BJ (cell line): ENCODE measurements at regions not wholly inside any gene's neighbourhood (a gene's known extent, or its start where the extent isn't known, plus 50 kb on each side); places are given as distances from the start of the nearest gene placed in this dataset.

Source experiments
- CTCF ChIA-PET: fragments of 350-600 bp; formaldehyde crosslinking; extraction: SDS; loops from one replicate; lab custom pipeline; 2021; ENCODE audit warnings: antibody characterized with exemption, inconsistent platforms; lab: Yijun Ruan, JAX
- POLR2A ChIA-PET: fragments of 300-600 bp; sonication (Branson Sonifier 250); formaldehyde crosslinking; extraction: SDS; loops from one replicate; lab custom pipeline; 2021; ENCODE audit warnings: antibody characterized with exemption; lab: Charles Lee
- DNase-seq: peaks from one replicate; pipeline ENCODE4 v3.0.0-alpha.2; 2011; ENCODE audit warnings: low read depth
- H3K27me3 ChIP-seq: 2 replicates; pipeline ENCODE4 v1.6.0; 2011; ENCODE audit warnings: low read length; ENCODE audit not compliant: control insufficient read depth, insufficient read depth
- H3K36me3 ChIP-seq: 2 replicates; pipeline ENCODE4 v1.5.1; 2011; ENCODE audit warnings: low read length; ENCODE audit not compliant: control insufficient read depth, insufficient read depth
- H3K4me3 ChIP-seq: 2 replicates; pipeline ENCODE4 v1.5.1; 2011; ENCODE audit warnings: low read depth, mild to moderate bottlenecking, control low read depth, low read length
- CTCF ChIP-seq: IDR thresholded peaks from 2 replicates; pipeline ENCODE4 v1.5.1; 2011; ENCODE audit warnings: low read depth, mild to moderate bottlenecking, control low read depth, inconsistent platforms, low read length, moderate library complexity; ENCODE audit not compliant: insufficient read depth

DNA sequence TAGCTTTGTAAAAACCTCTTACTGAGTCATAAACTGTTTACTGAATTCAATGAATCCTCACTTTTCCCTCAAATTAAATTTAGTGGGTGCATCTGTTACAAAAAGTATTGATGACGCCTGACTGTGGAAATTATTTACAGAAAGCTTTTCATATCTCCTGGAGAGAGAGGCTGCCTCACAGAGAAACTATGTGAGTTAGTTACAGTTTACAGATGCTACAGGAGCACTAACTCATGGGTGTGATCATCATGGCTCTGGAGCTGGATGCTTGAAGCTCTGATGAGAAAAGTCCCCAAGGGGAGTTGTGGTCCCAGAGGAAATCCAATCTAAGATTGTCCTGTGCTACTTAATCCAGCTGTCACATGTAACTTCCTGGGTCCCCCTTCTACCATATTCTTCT is 590.8 kb downstream of the LMO7 start:
- ChIA-PET CTCF (interaction anchor here (1.4 kb wide), 1 partner anchor 8 kb away, joined by 3 read pairs; no protein-coding TSS in a partner anchor), POLR2A (no interaction called here)
- no peak overlapping the region for H3K4me3 ChIP-seq
- DNase-seq: no peak
- no peak for TF ChIP-seq CTCF
- H3K27me3 ChIP-seq: no peaks in the 10 kb centered on the region
- H3K36me3 ChIP-seq: no peaks in the 10 kb centered on the region

- H3K27me3 ChIP-seq: no peaks in the 10 kb centered on the region
- no peak overlapping the region for H3K4me3 ChIP-seq
- TF ChIP-seq CTCF: no peak
- no peak for DNase-seq
- CTCF ChIA-PET: interaction anchor here (1.0 kb wide), 1 partner anchor 224 kb away, joined by 3 read pairs; no protein-coding TSS in a partner anchor
- H3K36me3 ChIP-seq: no peaks in the 10 kb centered on the region
- POLR2A ChIA-PET: no interaction called here
Observed at GRCh38 chr13:76225815-76226489, 589.8 kb downstream of the LMO7 start.

DNA sequence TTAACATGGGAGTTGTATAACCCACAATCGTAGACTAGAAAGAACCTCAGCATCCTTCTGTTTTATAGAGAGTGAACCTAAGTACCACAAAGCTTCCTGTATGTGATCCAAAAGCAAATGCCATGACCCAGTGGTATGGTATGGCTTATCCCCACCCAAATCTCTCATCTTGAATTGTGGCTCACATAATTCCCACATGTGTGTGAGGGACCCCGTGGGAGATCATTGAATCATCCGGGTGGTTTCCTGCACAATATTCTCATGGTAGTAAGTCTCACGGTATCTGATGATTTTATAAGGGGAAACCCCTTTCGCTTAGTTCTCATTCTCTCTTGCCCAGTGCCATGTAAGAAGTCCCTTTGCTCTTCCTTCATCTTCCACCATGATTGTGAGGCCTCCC is 587.9 kb downstream of the LMO7 start:
- DNase-seq: no peak
- Histone ChIP-seq H3K4me3 (no peak overlapping the region), H3K36me3 (no peaks in the 10 kb centered on the region), H3K27me3 (no peaks in the 10 kb centered on the region)
- CTCF ChIA-PET: interaction anchor here (0.6 kb wide), 1 partner anchor 57 kb away, joined by 3 read pairs; no protein-coding TSS in a partner anchor
- POLR2A ChIA-PET: no interaction called here
- no peak for TF ChIP-seq CTCF

DNA sequence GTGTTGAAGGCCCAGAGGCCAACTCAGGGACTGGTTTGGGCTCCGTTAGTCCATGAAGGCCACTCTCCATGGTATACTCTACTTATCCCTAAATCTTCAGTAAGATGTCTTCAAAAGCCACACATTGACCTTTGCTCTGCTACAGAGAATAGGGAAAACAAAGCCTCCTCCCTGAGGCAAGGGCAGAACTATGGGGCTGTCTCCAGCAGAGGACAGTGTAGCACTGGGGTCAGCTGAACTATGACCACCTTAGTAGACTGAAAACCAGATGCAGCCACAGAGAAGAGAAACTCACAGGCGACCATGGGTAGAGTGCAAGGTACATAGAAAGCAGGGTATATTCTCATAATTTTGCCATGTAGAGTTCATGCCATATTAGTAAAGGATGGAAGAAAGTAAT is 587.4 kb downstream of the LMO7 start:
- Histone ChIP-seq H3K4me3 (no peak overlapping the region), H3K36me3 (no peaks in the 10 kb centered on the region), H3K27me3 (no peaks in the 10 kb centered on the region)
- ChIA-PET CTCF (no interaction called here), POLR2A (no interaction called here)
- TF ChIP-seq CTCF: 0 out of 2 replicates have a peak, but pooled peaks have one; percentile 7
- DNase-seq: no peak

DNA sequence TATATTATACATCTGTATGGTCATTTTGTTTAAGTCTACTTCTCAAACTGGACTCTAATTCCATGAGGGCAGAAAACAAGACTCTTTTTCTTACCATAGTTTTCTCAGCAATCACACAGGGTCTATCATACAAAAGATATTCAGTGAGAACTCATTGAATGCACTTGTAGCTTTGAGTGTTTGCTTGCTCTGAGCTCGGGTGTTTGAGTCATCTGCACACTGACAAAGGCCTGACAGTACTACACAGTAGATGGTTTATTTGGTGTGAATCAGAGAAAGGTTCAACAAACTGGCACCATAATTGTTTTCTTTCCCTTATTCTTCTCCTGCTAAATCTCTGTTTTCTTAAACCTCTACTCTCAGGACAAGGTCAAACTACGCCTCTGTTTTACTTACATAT is 586.4 kb downstream of the LMO7 start:
- no peak for TF ChIP-seq CTCF
- H3K36me3 ChIP-seq: no peaks in the 10 kb centered on the region
- H3K4me3 ChIP-seq: no peak overlapping the region
- ChIA-PET CTCF (no interaction called here), POLR2A (no interaction called here)
- DNase-seq: no peak
- no peaks in the 10 kb centered on the region for H3K27me3 ChIP-seq
